Transverse colon (tissue), 4 donors: ENCODE measurements at regions not wholly inside any gene's neighbourhood (a gene's known extent, or its start where the extent isn't known, plus 50 kb on each side); places are given as distances from the start of the nearest gene placed in this dataset.

Experiments used
- CTCF ChIP-seq, 5 experiments: fragments of 200-600 bp in 3 of 5; fragments of 450-650 bp in 2 of 5; sonication (generic) in 3 of 5; IDR thresholded peaks; 1 replicate in 2 of 5; 2 replicates in 3 of 5; pipeline ENCODE4 v1.5.1; 2016 to 2017; ENCODE audit warnings: antibody characterized with exemption in 5 of 5, inconsistent platforms in 3 of 5, mild to moderate bottlenecking in 2 of 5, moderate library complexity in 1 of 5
- EP300 ChIP-seq: sonication (generic); formaldehyde crosslinking; IDR thresholded peaks from one replicate; pipeline ENCODE4 v1.6.1; 2017; ENCODE audit warnings: antibody characterized with exemption, low read depth
- POLR2A ChIP-seq: fragments of 450-650 bp; IDR thresholded peaks from one replicate; pipeline ENCODE4 v1.6.1; 2016; ENCODE audit warnings: antibody characterized with exemption, mild to moderate bottlenecking, moderate library complexity
- POLR2AphosphoS5 ChIP-seq, 3 donors: sonication (generic); formaldehyde crosslinking; IDR thresholded peaks; one replicate each; pipeline ENCODE4 v1.6.1; 2016; ENCODE audit warnings: antibody characterized with exemption in 3 of 3

GRCh38 chr5:2167671-2168070 is 284.9 kb upstream of the IRX4 start:
- TF ChIP-seq POLR2A: no peak
- TF ChIP-seq CTCF (IDR thresholded peaks at IDR 0.05): no peak
- no peak for TF ChIP-seq POLR2AphosphoS5 (IDR thresholded peaks at IDR 0.05)
- no peak for TF ChIP-seq EP300
